SK-N-SH treated with all-trans-retinoic acid at 6 μM for 48 hours (cell line): ENCODE measurements at regions not wholly inside any gene's neighbourhood (a gene's known extent, or its start where the extent isn't known, plus 50 kb on each side); places are given as distances from the start of the nearest gene placed in this dataset.

ENCODE experiments used
- ARNTL ChIP-seq: fragments of 450-650 bp; formaldehyde crosslinking; IDR thresholded peaks from 2 replicates; pipeline ENCODE4 v1.5.0; 2020; ENCODE audit warnings: low read depth, mild to moderate bottlenecking, moderate library complexity, borderline replicate concordance
- OSR1 ChIP-seq: fragments of 250-450 bp; sonication (Bioruptor Pico); IDR thresholded peaks from 2 replicates; pipeline ENCODE4 v1.8.0; 2022; ENCODE audit warnings: moderate library complexity, mild to moderate bottlenecking, inconsistent platforms
- RARB ChIP-seq: fragments of 250-450 bp; sonication (Bioruptor Pico); IDR thresholded peaks from 2 replicates; pipeline ENCODE4 v1.8.0; 2021; ENCODE audit warnings: mild to moderate bottlenecking, moderate library complexity
- TOX ChIP-seq: fragments of 250-450 bp; sonication (Bioruptor Pico); IDR thresholded peaks from 2 replicates; pipeline ENCODE4 v1.8.0; 2021; ENCODE audit warnings: mild to moderate bottlenecking, moderate library complexity, borderline replicate concordance
- TF ChIP-seq, protein P1 (sequence below): fragments of 250-450 bp; sonication (Bioruptor Pico); IDR thresholded peaks from 2 replicates; pipeline ENCODE4 v1.8.0; 2020; ENCODE audit warnings: mild to moderate bottlenecking, moderate library complexity, borderline replicate concordance

DNA sequence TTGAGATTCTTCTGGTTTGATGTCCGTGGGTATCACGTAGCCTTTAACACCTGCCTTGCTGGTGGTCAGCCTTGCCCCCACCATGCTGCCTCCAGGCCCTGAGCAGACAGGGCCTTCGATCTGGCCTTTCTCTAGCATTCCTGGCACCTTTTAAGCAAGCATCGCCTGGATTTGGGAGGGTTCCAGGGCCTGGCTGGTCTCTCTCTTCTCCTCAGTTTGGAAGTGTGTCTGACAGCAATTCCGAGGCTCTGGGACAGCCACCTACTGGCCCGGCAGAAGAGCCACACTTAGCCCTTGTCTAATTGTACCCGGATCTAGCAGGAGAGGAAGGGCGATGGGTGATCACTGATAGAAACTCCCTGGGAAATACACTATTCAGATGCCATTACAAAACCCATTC lies 441.3 kb upstream of the MKI67 start:
- TF ChIP-seq OSR1 (CRISPR knock-in tag) (no peak), RARB (no peak), TOX (CRISPR knock-in tag) (no peak), ARNTL (CRISPR knock-in tag) (no peak)
- TF ChIP-seq, protein P1, sequence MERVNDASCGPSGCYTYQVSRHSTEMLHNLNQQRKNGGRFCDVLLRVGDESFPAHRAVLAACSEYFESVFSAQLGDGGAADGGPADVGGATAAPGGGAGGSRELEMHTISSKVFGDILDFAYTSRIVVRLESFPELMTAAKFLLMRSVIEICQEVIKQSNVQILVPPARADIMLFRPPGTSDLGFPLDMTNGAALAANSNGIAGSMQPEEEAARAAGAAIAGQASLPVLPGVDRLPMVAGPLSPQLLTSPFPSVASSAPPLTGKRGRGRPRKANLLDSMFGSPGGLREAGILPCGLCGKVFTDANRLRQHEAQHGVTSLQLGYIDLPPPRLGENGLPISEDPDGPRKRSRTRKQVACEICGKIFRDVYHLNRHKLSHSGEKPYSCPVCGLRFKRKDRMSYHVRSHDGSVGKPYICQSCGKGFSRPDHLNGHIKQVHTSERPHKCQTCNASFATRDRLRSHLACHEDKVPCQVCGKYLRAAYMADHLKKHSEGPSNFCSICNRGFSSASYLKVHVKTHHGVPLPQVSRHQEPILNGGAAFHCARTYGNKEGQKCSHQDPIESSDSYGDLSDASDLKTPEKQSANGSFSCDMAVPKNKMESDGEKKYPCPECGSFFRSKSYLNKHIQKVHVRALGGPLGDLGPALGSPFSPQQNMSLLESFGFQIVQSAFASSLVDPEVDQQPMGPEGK (CRISPR knock-in tag), result no peak
